AG09309 (cell line): ENCODE measurements at regions not wholly inside any gene's neighbourhood (a gene's known extent, or its start where the extent isn't known, plus 50 kb on each side); places are given as distances from the start of the nearest gene placed in this dataset.
"Not testable (repeated sequence)": the region's sequence is repeated elsewhere in the genome, so short reads cannot be mapped to it uniquely, and the experiment has no call there.

ENCODE experiments used
- DNase-seq: peaks from one replicate; pipeline ENCODE4 v3.0.0-alpha.2; 2010; ENCODE audit warnings: low read depth
- H3K4me3 ChIP-seq: 2 replicates; pipeline ENCODE4 v1.5.1; 2011; ENCODE audit warnings: mild to moderate bottlenecking, low read depth, low read length, moderate library complexity; ENCODE audit not compliant: control insufficient read depth
- CTCF ChIP-seq: IDR thresholded peaks from 2 replicates; pipeline ENCODE4 v1.5.1; 2011; ENCODE audit warnings: mild to moderate bottlenecking, low read depth, low read length, inconsistent platforms; ENCODE audit not compliant: insufficient read depth, control insufficient read depth; ENCODE audit errors: missing control alignments

GRCh38 chr2:2645162-2645855, 314.2 kb upstream of the MYT1L start:
- no peak overlapping the region for H3K4me3 ChIP-seq
- TF ChIP-seq CTCF: no peak
- no peak for DNase-seq

- DNase-seq, H3K4me3 ChIP-seq: not testable (repeated sequence)
Observed at GRCh38 chr2:2644751-2645150, 313.7 kb upstream of the MYT1L start.

DNA sequence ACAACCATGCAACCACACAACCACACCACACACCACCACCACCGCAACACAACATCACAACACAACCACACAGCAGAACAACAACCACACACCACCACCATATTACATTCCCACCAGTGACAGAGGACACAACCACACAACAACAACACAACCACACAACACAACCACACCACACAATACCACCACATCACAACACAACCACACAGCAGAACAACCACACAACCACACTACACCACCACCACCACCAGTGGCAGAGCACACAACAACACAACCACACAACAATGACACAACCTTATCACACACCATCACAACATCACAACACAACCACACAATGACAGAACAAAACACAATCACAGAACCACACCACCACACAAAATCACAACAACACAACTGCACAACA, 313.0 kb upstream of the MYT1L start:
- no peak for DNase-seq
- no peak overlapping the region for H3K4me3 ChIP-seq
- no peak for TF ChIP-seq CTCF

DNA sequence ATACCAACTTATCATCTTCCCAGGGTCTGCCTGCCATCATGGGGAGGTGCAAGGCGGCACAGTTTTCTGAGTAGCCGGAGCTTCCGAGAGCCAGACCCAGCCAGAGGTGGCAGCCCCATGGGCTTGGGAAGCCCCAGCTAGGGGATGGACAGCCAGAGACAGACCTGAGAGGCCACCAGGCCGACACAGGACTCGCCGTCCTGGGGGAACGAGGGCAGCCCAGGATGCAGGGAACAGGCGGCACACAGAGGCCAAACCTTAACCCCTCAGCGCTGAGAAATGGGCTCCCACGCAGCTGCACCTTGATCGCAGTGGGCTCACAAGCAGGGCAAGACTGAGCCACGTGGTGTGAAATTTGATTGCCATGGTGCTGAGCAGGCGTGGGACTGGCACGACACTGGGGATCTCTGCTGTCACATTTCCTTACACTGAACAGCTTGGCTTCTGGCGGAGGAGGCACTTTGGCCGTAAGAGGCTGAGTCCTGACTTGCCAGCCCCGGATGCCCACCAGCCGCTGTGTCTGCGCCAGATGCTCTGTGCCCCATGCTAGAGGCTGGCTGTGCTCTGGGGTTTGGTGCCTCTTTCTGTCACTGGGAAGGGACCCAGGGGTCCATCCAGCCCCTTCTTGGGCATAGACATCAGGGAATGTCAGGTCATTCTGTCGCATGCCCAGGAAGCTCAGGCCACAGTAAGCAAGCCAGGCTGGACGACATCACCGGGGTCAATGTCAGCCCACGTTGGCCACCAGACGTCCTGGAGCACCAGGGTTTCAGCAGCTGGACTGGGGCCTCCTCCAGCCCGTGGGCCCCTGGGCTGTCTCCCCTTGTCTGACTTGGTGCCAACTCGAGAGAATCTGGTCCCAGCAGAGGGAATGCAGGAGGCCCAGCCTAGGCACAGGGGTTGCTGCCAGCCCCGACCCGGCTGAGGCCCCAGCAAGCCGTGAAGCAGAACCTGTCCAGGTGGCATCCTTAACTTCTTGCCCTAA, 312.1 kb upstream of the MYT1L start:
- no peak overlapping the region for H3K4me3 ChIP-seq
- no peak for TF ChIP-seq CTCF
- no peak for DNase-seq

GRCh38 chr2:2641541-2642410, 310.7 kb upstream of the MYT1L start:
- H3K4me3 ChIP-seq: no peak overlapping the region
- no peak for DNase-seq
- no peak for TF ChIP-seq CTCF

- H3K4me3 ChIP-seq: no peak overlapping the region
- no peak for DNase-seq
- TF ChIP-seq CTCF: no peak
Observed at GRCh38 chr2:2640818-2641217, 309.7 kb upstream of the MYT1L start.
